SJSA1 (cell line): ENCODE measurements at regions not wholly inside any gene's neighbourhood (a gene's known extent, or its start where the extent isn't known, plus 50 kb on each side); places are given as distances from the start of the nearest gene placed in this dataset.

Experiments
- DNase-seq, 2 experiments: peaks; one replicate each; pipeline ENCODE4 v3.0.0-alpha.2; 2015 to 2020; ENCODE audit warnings: low spot score in 2 of 2, low read depth in 1 of 2
- H3K27ac ChIP-seq: fragments of 250-450 bp; sonication (Bioruptor Pico); 2 replicates; pipeline ENCODE4 v1.5.1; 2020; ENCODE audit warnings: mild to moderate bottlenecking, moderate library complexity
- H3K27me3 ChIP-seq: fragments of 250-450 bp; sonication (Bioruptor Pico); replicated peaks from 2 replicates; pipeline ENCODE4 v1.5.1; 2020; ENCODE audit warnings: mild to moderate bottlenecking, moderate library complexity
- H3K36me3 ChIP-seq: fragments of 250-450 bp; sonication (Bioruptor Pico); 2 replicates; pipeline ENCODE4 v1.5.1; 2020; ENCODE audit warnings: mild to moderate bottlenecking
- H3K4me1 ChIP-seq: fragments of 250-450 bp; sonication (Bioruptor Pico); replicated peaks from 2 replicates; pipeline ENCODE4 v1.6.1; 2021; ENCODE audit warnings: mild to moderate bottlenecking
- H3K4me3 ChIP-seq: fragments of 250-450 bp; sonication (Bioruptor Pico); 2 replicates; pipeline ENCODE4 v1.5.1; 2020; ENCODE audit warnings: mild to moderate bottlenecking
- H3K9me3 ChIP-seq: fragments of 250-450 bp; sonication (Bioruptor Pico); replicated peaks from 2 replicates; pipeline ENCODE4 v1.5.1; 2020; ENCODE audit warnings: mild to moderate bottlenecking

DNA sequence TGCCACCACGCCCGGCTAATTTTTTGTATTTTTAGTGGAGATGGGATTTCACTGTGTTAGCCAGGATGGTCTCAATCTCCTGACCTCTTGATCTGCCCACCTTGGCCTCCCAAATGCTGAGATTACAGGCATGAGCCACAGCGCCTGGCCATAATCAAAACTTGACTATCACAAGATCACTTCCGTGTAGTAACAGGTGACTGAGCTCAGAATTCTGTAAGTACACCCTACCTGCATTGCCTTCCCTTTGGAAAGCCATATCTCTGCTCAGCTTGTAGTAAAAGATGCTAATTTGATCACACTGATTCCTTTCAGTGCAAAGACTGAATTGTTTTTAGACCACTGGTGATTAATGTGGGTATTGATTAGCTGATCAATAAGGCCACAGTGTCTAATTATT, 167.1 kb downstream of the SHOX2 start:
- no peak for DNase-seq
- H3K27me3 ChIP-seq = no peaks in the 10 kb centered on the region
- no peaks in the 10 kb centered on the region for H3K4me1 ChIP-seq
- H3K4me3 ChIP-seq = no peak overlapping the region
- H3K36me3 ChIP-seq = no peaks in the 10 kb centered on the region
- H3K9me3 ChIP-seq = no peaks in the 10 kb centered on the region
- no peak overlapping the region for H3K27ac ChIP-seq

DNA sequence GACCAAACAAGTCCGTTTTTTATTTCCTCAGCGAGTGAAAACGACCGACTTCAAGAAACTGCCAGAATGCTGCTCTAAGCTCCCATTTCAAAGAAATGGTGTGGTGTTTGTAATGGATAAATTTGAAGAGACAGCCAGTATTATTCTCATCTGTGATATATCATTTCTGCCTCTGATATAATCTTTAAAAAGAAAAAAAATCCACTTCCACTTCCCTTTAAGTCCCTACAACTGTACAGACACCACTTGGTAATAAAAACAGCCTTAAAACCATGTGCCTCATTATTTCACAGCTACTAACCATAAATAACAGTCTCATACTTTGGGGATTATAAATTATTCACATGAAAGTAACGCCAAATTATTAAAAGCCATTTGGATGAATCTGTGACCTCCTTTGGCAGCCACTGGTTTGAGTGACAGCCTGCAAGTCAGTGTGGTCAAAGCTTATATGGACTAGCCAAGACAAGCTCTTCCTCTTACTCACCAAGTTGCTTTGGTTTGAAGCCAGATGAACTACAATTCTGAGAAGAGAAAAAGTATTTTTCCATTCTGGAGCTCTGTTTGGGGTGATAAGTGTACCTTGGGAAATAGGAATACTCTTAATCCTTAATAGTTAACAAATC, 168.0 kb downstream of the SHOX2 start:
- Histone ChIP-seq H3K4me3 (no peak overlapping the region), H3K4me1 (no peaks in the 10 kb centered on the region), H3K27ac (no peak overlapping the region), H3K27me3 (no peaks in the 10 kb centered on the region), H3K36me3 (no peaks in the 10 kb centered on the region), H3K9me3 (no peaks in the 10 kb centered on the region)
- no peak for DNase-seq

DNA sequence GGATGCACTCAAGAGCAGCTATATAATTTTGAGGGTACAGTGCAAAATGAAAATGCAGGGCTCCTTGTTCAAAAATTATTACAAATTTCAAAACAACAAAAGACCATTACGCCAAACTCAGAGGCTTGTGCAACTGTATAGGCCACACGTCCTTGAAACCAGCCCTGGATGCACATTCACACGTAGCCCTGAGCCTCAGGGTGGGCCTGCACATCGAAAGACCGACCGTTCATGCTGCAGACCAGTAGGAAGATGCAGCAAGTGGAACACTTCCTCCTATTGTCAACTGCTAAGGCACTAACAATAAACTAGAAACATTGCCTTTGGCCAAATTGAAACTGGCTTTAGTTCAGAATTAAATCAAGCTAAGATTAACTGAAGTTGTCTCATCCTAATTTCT, 174.7 kb downstream of the SHOX2 start:
- Histone ChIP-seq H3K9me3 (no peaks in the 10 kb centered on the region), H3K27me3 (no peaks in the 10 kb centered on the region), H3K27ac (no peak overlapping the region), H3K4me1 (no peaks in the 10 kb centered on the region), H3K36me3 (no peaks in the 10 kb centered on the region), H3K4me3 (no peak overlapping the region)
- no peak for DNase-seq

DNA sequence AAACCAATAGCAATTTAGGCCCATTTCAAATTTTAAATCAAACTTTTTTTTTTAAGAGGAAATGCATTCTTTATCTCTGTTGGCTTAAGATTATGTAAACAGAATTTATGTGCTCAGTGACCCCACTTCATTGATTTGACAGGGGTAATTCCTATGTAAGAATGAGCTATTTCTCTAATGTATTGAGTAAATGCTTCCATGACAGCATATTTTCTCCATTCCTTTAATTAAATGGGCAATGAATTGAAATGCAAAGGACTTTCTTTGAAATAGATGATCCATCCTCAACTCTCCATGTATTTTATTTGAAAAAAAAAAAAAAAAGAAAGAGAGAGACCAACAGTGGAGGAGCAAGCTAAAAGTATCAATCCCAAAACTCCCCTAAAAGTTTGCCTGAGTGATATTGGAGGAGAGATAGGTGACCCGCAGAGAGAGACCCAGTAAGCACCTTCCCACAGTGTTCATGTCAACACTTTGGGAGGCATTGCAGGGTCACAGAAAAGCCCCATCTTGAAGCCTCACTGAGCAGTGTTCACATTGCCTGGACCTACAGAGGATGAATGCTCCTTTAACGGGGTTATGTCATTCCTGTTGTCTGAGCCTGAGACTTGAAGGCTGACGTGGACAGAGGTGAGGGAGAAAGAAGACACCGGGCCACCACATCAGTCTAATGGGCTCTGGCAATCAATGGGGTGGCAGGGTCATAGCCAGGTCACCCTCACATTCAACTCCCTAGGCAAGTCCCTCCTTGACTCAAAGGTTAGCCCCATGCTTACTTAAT, 176.0 kb downstream of the SHOX2 start:
- H3K36me3 ChIP-seq = no peaks in the 10 kb centered on the region
- no peak overlapping the region for H3K4me3 ChIP-seq
- H3K27me3 ChIP-seq = no peaks in the 10 kb centered on the region

DNA sequence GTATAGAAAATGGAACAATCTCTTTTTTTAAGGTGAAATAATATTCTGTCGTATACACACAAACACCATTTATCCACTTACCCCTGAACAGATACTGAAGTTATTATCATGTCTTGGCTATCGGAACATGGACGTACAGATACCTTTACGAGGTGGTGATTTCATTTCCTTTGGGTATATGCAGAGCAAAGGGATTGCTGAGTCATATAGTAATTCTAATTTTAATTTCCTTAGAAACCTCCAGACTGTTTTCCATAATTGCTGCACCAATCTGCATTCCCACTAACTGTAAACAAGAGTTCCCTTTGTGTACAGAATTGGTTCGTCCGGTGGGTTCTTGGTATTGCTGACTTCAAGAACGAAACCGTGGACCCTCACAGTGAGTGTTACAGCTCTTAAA, 179.4 kb downstream of the SHOX2 start:
- H3K4me1 ChIP-seq = no peaks in the 10 kb centered on the region
- no peak overlapping the region for H3K4me3 ChIP-seq
- H3K9me3 ChIP-seq = no peaks in the 10 kb centered on the region
- no peak for DNase-seq
- H3K27me3 ChIP-seq = no peaks in the 10 kb centered on the region
- no peak overlapping the region for H3K27ac ChIP-seq
- H3K36me3 ChIP-seq = no peaks in the 10 kb centered on the region

More for the DNA sequence above, 176.0 kb downstream of the SHOX2 start:
- H3K4me1 ChIP-seq = no peaks in the 10 kb centered on the region
- H3K27ac ChIP-seq = no peak overlapping the region
- DNase-seq = no peak
- H3K9me3 ChIP-seq = no peaks in the 10 kb centered on the region

DNA sequence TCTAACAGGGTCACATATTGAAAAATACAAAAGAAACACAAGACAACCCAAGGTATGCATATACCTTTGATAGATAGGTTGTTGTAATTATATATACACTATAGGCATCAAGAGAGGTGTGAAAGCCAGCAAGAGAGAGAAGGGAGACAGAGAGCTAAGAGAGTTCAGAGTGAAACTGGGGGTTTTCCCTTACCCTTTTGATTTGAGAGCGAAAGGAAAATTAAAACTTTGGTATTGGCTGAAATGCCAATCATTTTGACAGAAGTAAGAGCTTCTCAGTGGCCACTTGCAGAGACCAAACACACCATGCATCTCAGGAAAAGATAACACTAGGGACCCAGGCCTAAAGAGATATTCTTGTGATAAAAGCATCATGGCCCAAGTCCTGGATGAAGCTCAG, 183.6 kb downstream of the SHOX2 start:
- no peaks in the 10 kb centered on the region for H3K27me3 ChIP-seq
- DNase-seq = no peak
- H3K27ac ChIP-seq = no peak overlapping the region
- H3K36me3 ChIP-seq = no peaks in the 10 kb centered on the region
- no peaks in the 10 kb centered on the region for H3K9me3 ChIP-seq
- no peak overlapping the region for H3K4me3 ChIP-seq
- no peaks in the 10 kb centered on the region for H3K4me1 ChIP-seq

DNA sequence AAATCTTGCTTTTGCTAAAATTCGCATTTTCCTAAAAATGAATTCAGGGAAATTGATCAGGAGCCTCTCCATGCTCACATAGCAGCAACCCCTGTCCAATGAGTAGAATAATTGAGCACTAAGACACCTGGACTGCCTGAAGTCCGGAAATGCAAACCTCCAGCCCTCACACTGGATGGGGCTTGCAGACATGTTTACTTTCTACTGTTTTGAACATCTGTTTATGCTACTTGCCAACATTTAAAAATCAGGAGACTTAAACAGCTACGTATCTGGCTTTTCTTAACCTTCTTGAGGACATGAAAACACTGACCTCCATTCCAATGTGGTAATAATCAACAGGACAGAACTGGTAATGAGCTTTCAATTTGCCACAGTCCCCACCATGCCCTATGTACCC, 184.4 kb downstream of the SHOX2 start:
- no peaks in the 10 kb centered on the region for H3K36me3 ChIP-seq
- H3K4me3 ChIP-seq = no peak overlapping the region
- H3K27me3 ChIP-seq = no peaks in the 10 kb centered on the region
- no peaks in the 10 kb centered on the region for H3K9me3 ChIP-seq
- no peak overlapping the region for H3K27ac ChIP-seq
- no peak for DNase-seq
- peaks cover 3% of the 10 kb centered on the region for H3K4me1 ChIP-seq

DNA sequence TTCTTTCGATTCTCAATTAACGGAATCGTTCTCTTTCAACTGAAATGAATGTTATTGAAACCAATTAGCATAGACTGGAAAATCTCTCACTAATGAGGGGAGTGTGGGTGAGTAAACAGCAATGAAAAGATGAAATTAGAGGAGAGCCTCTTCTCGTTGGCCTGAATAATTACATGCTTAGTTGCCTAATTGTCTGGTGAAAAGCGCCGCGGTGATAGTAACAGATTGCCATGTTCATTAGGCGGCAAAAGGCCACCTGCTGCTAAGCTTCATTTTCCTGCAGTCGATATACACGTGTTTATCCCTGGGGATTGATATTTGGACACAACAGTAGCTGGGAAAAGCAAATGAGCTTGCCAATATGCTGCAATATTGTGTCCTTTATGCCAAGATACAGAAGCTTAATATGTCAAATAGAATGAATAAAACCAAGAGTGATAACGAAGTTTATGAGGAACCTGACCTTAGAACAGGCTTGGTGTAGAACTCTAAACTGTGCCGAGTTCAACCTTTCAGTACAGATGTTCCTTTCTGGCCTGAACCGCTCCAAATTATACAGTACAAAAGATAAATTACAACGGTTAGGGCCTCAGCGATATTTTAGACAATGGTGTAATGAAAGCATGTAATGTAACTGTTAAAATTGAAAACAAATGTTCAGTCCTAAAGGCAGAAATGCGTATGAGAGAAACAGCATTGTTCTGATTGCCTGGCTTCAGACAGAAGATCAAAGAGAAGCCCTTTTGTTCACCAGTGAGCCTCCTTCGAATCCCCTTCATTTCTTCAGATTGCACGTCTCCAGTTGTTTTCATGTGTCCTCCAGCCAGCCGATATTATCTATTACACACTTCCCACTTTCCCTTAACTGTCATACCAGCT, 185.2 kb downstream of the SHOX2 start:
- Histone ChIP-seq H3K4me3 (no peak overlapping the region), H3K27me3 (no peaks in the 10 kb centered on the region), H3K36me3 (no peaks in the 10 kb centered on the region), H3K9me3 (no peaks in the 10 kb centered on the region), H3K27ac (no peak overlapping the region), H3K4me1 (peaks cover 7% of the 10 kb centered on the region)
- DNase-seq = no peak

DNA sequence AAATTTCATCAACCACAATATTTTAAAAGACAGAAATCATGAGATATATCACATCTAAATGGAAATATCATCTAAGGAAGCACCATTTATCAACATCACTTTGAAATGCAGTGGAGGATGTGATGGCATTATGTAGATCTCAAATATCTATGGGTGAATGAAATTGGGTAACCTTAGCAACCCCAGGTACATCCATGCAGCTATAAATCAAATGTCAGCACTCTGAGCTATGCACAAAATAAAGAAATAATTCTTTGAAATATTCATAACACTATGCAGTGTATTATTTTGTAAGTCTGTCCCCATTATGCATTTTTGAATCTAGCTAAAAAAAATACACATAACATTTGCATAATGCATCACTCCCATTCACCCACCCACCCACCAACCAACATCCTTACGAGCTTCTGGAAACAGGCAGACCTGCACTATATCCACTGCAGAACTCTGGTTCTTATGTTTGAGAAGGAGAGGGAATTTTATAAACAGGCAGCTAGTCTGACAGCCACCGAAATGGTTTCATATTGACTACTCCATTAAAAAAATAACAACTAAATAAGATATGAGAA, 186.8 kb downstream of the SHOX2 start:
- no peaks in the 10 kb centered on the region for H3K36me3 ChIP-seq
- H3K4me3 ChIP-seq = no peak overlapping the region
- no peak for DNase-seq
- no peak overlapping the region for H3K27ac ChIP-seq
- peaks cover 7% of the 10 kb centered on the region for H3K4me1 ChIP-seq
- no peaks in the 10 kb centered on the region for H3K9me3 ChIP-seq
- no peaks in the 10 kb centered on the region for H3K27me3 ChIP-seq

DNA sequence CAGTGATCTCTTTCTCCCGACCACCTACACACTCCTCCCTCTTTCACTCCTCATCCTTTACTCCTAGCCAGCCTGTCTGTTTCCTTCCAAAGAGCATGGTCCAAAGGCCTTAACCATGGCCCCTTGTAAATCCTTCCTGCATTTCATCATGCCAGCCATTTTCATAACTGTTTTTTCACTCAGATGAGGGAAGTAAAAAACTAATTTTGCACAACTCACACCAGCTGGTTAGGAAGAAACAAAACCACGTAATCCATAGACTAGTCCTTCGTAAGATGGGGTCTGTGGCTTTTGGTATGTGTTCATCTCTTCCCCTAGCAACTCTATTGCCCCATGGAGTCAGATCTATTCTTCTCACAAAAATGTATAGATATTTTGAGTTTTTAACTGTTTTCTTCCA, 187.8 kb downstream of the SHOX2 start:
- Histone ChIP-seq H3K9me3 (no peaks in the 10 kb centered on the region), H3K27ac (no peak overlapping the region), H3K4me1 (peaks cover 7% of the 10 kb centered on the region), H3K27me3 (no peaks in the 10 kb centered on the region), H3K36me3 (no peaks in the 10 kb centered on the region), H3K4me3 (no peak overlapping the region)
- DNase-seq = no peak

DNA sequence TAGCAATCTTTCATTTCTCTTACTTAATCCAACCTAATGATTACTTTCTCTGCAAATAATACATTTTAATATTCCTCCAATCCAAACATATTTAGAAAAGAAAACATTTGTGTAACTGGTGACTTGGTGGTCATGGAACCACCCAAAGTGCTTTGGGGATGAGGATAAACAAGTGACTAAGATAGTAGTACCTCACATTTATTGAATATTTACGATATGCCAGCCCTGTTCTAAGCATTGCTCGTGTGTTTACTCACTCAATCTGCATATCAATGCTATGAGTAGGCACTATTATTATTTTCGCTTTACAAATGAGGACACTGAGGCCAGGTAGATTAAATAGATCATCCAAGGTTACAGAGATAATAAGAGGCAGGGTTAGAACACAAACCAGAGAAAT, 189.5 kb downstream of the SHOX2 start:
- Histone ChIP-seq H3K4me3 (no peak overlapping the region), H3K27me3 (no peaks in the 10 kb centered on the region), H3K36me3 (no peaks in the 10 kb centered on the region), H3K27ac (no peak overlapping the region), H3K4me1 (peaks cover 7% of the 10 kb centered on the region), H3K9me3 (no peaks in the 10 kb centered on the region)
- peak in 1 of 2 experiments; percentile 5 for DNase-seq

DNA sequence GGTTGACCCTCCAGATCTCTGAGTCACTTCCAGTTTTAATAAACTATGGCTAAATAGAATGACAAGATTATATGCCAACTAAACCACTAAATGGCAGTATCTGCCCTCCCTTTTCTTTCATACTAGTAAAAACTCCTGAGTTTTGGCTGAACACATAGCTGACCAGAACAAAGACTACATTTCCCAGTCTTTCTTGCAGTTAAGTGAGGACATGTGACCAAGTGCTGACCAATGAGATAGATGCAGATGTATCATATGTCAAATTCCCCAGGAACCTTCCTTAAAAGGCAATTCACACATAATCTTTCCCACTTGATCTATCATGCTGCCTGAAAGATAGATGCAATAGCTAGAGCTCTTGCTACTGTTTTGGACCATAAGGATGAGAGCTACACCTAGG, 191.3 kb downstream of the SHOX2 start:
- DNase-seq = no peak
- H3K9me3 ChIP-seq = no peaks in the 10 kb centered on the region
- H3K4me1 ChIP-seq = peaks cover 7% of the 10 kb centered on the region
- no peak overlapping the region for H3K4me3 ChIP-seq
- no peaks in the 10 kb centered on the region for H3K36me3 ChIP-seq
- no peak overlapping the region for H3K27ac ChIP-seq
- no peaks in the 10 kb centered on the region for H3K27me3 ChIP-seq

DNA sequence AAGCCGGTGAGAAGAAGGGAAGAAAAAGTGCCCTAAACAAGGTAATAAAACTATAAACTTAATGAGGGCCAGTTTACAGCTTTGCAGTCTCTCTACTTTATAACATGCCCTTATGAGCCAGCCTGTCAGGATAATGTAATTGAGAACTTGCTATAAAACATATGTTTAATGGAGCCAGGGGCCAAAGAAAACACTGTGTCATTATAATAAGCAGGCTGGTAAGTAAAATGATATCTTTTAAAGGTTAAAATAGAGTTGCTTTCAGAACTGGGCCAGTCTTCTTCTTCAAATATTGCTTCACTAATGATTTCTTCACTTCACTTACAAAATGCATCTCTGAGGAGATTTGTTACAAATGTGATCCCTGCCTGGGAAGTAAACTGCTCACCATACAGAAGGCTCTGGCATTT, 192.5 kb downstream of the SHOX2 start:
- no peak for DNase-seq
- Histone ChIP-seq H3K27ac (no peak overlapping the region), H3K4me3 (no peak overlapping the region), H3K27me3 (no peaks in the 10 kb centered on the region), H3K9me3 (no peaks in the 10 kb centered on the region), H3K4me1 (peaks cover 7% of the 10 kb centered on the region), H3K36me3 (no peaks in the 10 kb centered on the region)
